Testis (tissue), 2 donors: ENCODE measurements at regions not wholly inside any gene's neighbourhood (a gene's known extent, or its start where the extent isn't known, plus 50 kb on each side); places are given as distances from the start of the nearest gene placed in this dataset.

Source experiments
- CTCF ChIP-seq, 3 experiments: fragments of 450-650 bp in 2 of 3; fragments of 200-600 bp in 1 of 3; sonication (generic) in 1 of 3; IDR thresholded peaks; one replicate each; pipeline ENCODE4 v1.5.1; 2016 to 2019; ENCODE audit warnings: antibody characterized with exemption in 3 of 3, mild to moderate bottlenecking in 2 of 3, moderate library complexity in 1 of 3
- POLR2A ChIP-seq: fragments of 450-650 bp; IDR thresholded peaks from one replicate; pipeline ENCODE4 v1.6.1; 2017; ENCODE audit warnings: antibody characterized with exemption, mild to moderate bottlenecking, moderate library complexity

GRCh38 chr13:31427151-31428100, 227.7 kb downstream of the B3GLCT start:
- TF ChIP-seq CTCF (IDR thresholded peaks at IDR 0.05) (no peak), POLR2A (no peak)
